IMR-90 (cell line): ENCODE measurements at regions not wholly inside any gene's neighbourhood (a gene's known extent, or its start where the extent isn't known, plus 50 kb on each side); places are given as distances from the start of the nearest gene placed in this dataset.

Experiments
- ATAC-seq: fragments of 200-7000 bp; cut with Tn5 transposase; 2 replicates; pipeline ENCODE4 v1.9.1; 2020; ENCODE audit warnings: low read depth, mild to moderate bottlenecking, moderate library complexity
- BruUV-seq: library from RNA; stranded (reverse); fragments of 400-500 nt; replicated peaks from 2 replicates; lab custom pipeline; 2021; lab: Mats Ljungman, UMichigan
- CTCF ChIA-PET: fragments of 300-600 bp; formaldehyde crosslinking; extraction: SDS; loops from one replicate; lab custom pipeline; 2021; ENCODE audit warnings: antibody characterized with exemption; lab: Yijun Ruan, JAX
- POLR2A ChIA-PET: fragments of 300-600 bp; sonication (Branson Sonifier 250); formaldehyde crosslinking; loops from one replicate; lab custom pipeline; 2022; ENCODE audit warnings: antibody characterized with exemption; ENCODE audit not compliant: unreplicated experiment; lab: Charles Lee
- DNase-seq: peaks from one replicate; pipeline ENCODE4 v3.0.0; 2013
- H2AFZ ChIP-seq: replicated peaks from 2 replicates; pipeline ENCODE3; 2013; ENCODE audit warnings: low read length, mild to moderate bottlenecking; ENCODE audit not compliant: poor library complexity
- H2AK5ac ChIP-seq: 2 replicates; pipeline ENCODE4 v1.6.1; 2013; ENCODE audit warnings: low read depth, low read length, inconsistent platforms
- H2AK9ac ChIP-seq: replicated peaks from 2 replicates; pipeline ENCODE3; 2013; ENCODE audit warnings: mild to moderate bottlenecking, low read depth, low read length, moderate library complexity; ENCODE audit not compliant: poor library complexity
- H2BK120ac ChIP-seq: 2 replicates; pipeline ENCODE4 v1.6.1; 2013; ENCODE audit warnings: low read depth, low read length, inconsistent platforms
- H2BK15ac ChIP-seq: 3 replicates; pipeline ENCODE4 v1.6.1; 2013; ENCODE audit warnings: low read depth, low read length, inconsistent platforms
- H2BK20ac ChIP-seq: 2 replicates; pipeline ENCODE4 v1.6.1; 2013; ENCODE audit warnings: low read depth, mild to moderate bottlenecking, inconsistent platforms, low read length, moderate library complexity
- H2BK5ac ChIP-seq: 2 replicates; pipeline ENCODE4 v1.6.1; 2013; ENCODE audit warnings: mild to moderate bottlenecking, low read depth, low read length, inconsistent platforms; ENCODE audit not compliant: poor library complexity, severe bottlenecking
- H3K14ac ChIP-seq: replicated peaks from 2 replicates; pipeline ENCODE4 v1.6.1; 2013; ENCODE audit warnings: low read depth, low read length, inconsistent platforms
- H3K18ac ChIP-seq: 2 replicates; pipeline ENCODE4 v1.6.1; 2013; ENCODE audit warnings: low read depth, low read length, control low read depth
- H3K23ac ChIP-seq: 2 replicates; pipeline ENCODE4 v1.6.1; 2013; ENCODE audit warnings: low read depth, low read length, inconsistent platforms
- H3K27ac ChIP-seq: 2 replicates; pipeline ENCODE4 v1.5.1; 2013; ENCODE audit warnings: mild to moderate bottlenecking, control low read depth, low read length; ENCODE audit not compliant: insufficient read depth
- H3K27me3 ChIP-seq: 2 replicates; pipeline ENCODE4 v1.6.1; 2013; ENCODE audit warnings: low read length; ENCODE audit not compliant: control insufficient read depth, insufficient read depth
- H3K36me3 ChIP-seq: 2 replicates; pipeline ENCODE4 v1.6.1; 2013; ENCODE audit warnings: low read length, mixed read lengths; ENCODE audit not compliant: control insufficient read depth, insufficient read depth
- H3K4ac ChIP-seq: 2 replicates; pipeline ENCODE4 v1.6.1; 2013; ENCODE audit warnings: low read depth, low read length, inconsistent platforms
- H3K4me1 ChIP-seq: 2 replicates; pipeline ENCODE4 v1.6.1; 2013; ENCODE audit warnings: low read length, mixed read lengths; ENCODE audit not compliant: control insufficient read depth, insufficient read depth
- H3K4me2 ChIP-seq: 2 replicates; pipeline ENCODE4 v1.6.1; 2013; ENCODE audit warnings: low read depth, mild to moderate bottlenecking, control low read depth, low read length, moderate library complexity
- H3K4me3 ChIP-seq: 2 replicates; pipeline ENCODE4 v1.5.1; 2013; ENCODE audit warnings: low read depth, mild to moderate bottlenecking, control low read depth, low read length, moderate library complexity; ENCODE audit not compliant: insufficient read depth
- H3K56ac ChIP-seq: 2 replicates; pipeline ENCODE4 v1.6.1; 2013; ENCODE audit warnings: low read length, inconsistent platforms; ENCODE audit not compliant: insufficient read depth; ENCODE audit errors: extremely low read depth
- H3K79me1 ChIP-seq, 2 experiments: 2 replicates each; pipeline ENCODE4 v1.6.1; 2013; ENCODE audit warnings: low read length in 2 of 2, inconsistent platforms in 1 of 2, low read depth in 1 of 2
- H3K9ac ChIP-seq: 2 replicates; pipeline ENCODE4 v1.6.1; 2013; ENCODE audit warnings: low read depth, low read length, control low read depth
- H3K9me1 ChIP-seq: 2 replicates; pipeline ENCODE4 v1.6.1; 2013; ENCODE audit warnings: low read length, inconsistent platforms; ENCODE audit not compliant: insufficient read depth
- H3K9me3 ChIP-seq: 2 replicates; pipeline ENCODE4 v1.6.1; 2013; ENCODE audit warnings: low read length; ENCODE audit not compliant: control insufficient read depth, insufficient read depth
- H4K20me1 ChIP-seq: 2 replicates; pipeline ENCODE4 v1.6.1; 2013; ENCODE audit warnings: low read length, inconsistent platforms; ENCODE audit not compliant: insufficient read depth
- H4K5ac ChIP-seq: 2 replicates; pipeline ENCODE4 v1.6.1; 2013; ENCODE audit warnings: mild to moderate bottlenecking, low read depth, low read length, control low read depth
- H4K8ac ChIP-seq, 2 experiments: 2 replicates each; pipeline ENCODE4 v1.6.1; 2013; ENCODE audit warnings: low read depth in 2 of 2, low read length in 2 of 2, control low read depth in 1 of 2, inconsistent platforms in 1 of 2
- H4K91ac ChIP-seq: 2 replicates; pipeline ENCODE4 v1.6.1; 2013; ENCODE audit warnings: low read depth, low read length, inconsistent platforms; ENCODE audit not compliant: insufficient read depth
- ELK1 ChIP-seq: fragments of 150-350 bp; IDR thresholded peaks from 2 replicates; pipeline ENCODE4 v1.6.1; 2016; ENCODE audit warnings: low read depth, mild to moderate bottlenecking, low read length, moderate library complexity, borderline replicate concordance
- MAFK ChIP-seq: IDR thresholded peaks from 2 replicates; pipeline ENCODE4 v1.6.1; 2012; ENCODE audit warnings: low read depth, low read length, improper control_type of control experiment
- MXI1 ChIP-seq: IDR thresholded peaks from 2 replicates; pipeline ENCODE4 v1.6.1; 2012; ENCODE audit warnings: low read depth, mild to moderate bottlenecking, low read length, moderate library complexity, borderline replicate concordance
- SMC3 ChIP-seq: fragments of 150-350 bp; IDR thresholded peaks from 2 replicates; pipeline ENCODE4 v1.6.1; 2016; ENCODE audit warnings: low read depth, mild to moderate bottlenecking, antibody characterized with exemption, low read length, moderate library complexity
- WGBS, 2 experiments: methylation state at CpG; one replicate each; pipeline versions ENCODE4 v1.1.5 to v1.1.7; 2013; ENCODE audit warnings: missing lambda C conversion rate in 2 of 2; ENCODE audit not compliant: insufficient read length in 1 of 2; ENCODE audit errors: extremely low coverage in 2 of 2; 5-methylcytosine and 5-hydroxymethylcytosine counted together
- dilution Hi-C: fragments of 300-500 bp; cut with HindIII; formaldehyde crosslinking; loops from one replicate; pipeline ENCODE4 v1.14.3; 2018; ENCODE audit warnings: low sequenced_read_pairs; ENCODE audit not compliant: unreplicated experiment
- in situ Hi-C: fragments of 300-500 bp; cut with MboI; formaldehyde crosslinking; loops from 3 replicates; pipeline ENCODE4 v1.14.3; 2019; ENCODE audit warnings: low sequenced_read_pairs, inconsistent platforms, mixed read lengths
- intact Hi-C: fragments of 100-400 bp; cut with micrococcal nuclease; formaldehyde crosslinking; loops from 2 replicates; pipeline ENCODE4 v1.10.0; 2022
- TF ChIP-seq, protein P1 (sequence below): conservative IDR thresholded peaks from 2 replicates; pipeline ENCODE4 v1.5.1; 2012; ENCODE audit warnings: mild to moderate bottlenecking, low read depth, low read length, improper control_type of control experiment

- in situ Hi-C loops = no loop called here
- WGBS, 2 experiments = 20% methylated on average over 1 of the region's 3 CpGs; no CpG with 5 or more reads in 1 of the 2 experiments
- Histone ChIP-seq H4K20me1 (no peaks in the 10 kb centered on the region), H3K56ac (no peak overlapping the region), H3K23ac (no peak overlapping the region), H3K27ac (no peak overlapping the region), H3K4me1 (no peaks in the 10 kb centered on the region), H4K91ac (no peak overlapping the region), H3K79me1 (no peaks in the 10 kb centered on the region), H2AFZ (no peak overlapping the region), H2BK15ac (no peak overlapping the region), H3K14ac (no peak overlapping the region), H3K4ac (no peak overlapping the region), H3K27me3 (peaks cover 11% of the 10 kb centered on the region), H2AK5ac (no peak overlapping the region), H2BK5ac (no peak overlapping the region), H3K9me1 (no peaks in the 10 kb centered on the region), H2AK9ac (no peak overlapping the region), H3K18ac (no peak overlapping the region), H2BK120ac (no peak overlapping the region), H3K9me3 (no peaks in the 10 kb centered on the region), H4K8ac (no peak overlapping the region), H3K36me3 (no peaks in the 10 kb centered on the region), H4K5ac (no peak overlapping the region), H3K4me2 (no peak overlapping the region), H3K9ac (no peak overlapping the region), H3K4me3 (no peak overlapping the region), H2BK20ac (no peak overlapping the region)
- TF ChIP-seq MAFK = no peak
- no peak for TF ChIP-seq MXI1
- TF ChIP-seq, protein P1, sequence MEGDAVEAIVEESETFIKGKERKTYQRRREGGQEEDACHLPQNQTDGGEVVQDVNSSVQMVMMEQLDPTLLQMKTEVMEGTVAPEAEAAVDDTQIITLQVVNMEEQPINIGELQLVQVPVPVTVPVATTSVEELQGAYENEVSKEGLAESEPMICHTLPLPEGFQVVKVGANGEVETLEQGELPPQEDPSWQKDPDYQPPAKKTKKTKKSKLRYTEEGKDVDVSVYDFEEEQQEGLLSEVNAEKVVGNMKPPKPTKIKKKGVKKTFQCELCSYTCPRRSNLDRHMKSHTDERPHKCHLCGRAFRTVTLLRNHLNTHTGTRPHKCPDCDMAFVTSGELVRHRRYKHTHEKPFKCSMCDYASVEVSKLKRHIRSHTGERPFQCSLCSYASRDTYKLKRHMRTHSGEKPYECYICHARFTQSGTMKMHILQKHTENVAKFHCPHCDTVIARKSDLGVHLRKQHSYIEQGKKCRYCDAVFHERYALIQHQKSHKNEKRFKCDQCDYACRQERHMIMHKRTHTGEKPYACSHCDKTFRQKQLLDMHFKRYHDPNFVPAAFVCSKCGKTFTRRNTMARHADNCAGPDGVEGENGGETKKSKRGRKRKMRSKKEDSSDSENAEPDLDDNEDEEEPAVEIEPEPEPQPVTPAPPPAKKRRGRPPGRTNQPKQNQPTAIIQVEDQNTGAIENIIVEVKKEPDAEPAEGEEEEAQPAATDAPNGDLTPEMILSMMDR = no peak
- TF ChIP-seq ELK1 = no peak
- TF ChIP-seq SMC3 = no peak
- dilution Hi-C loops = no loop called here
- ChIA-PET POLR2A (no interaction called here), CTCF (no interaction called here)
- ATAC-seq (no peak), DNase-seq (no peak)
- intact Hi-C loops = no loop called here
- no TSS peak for BruUV-seq
These were observed 50.1 kb upstream of the ADRB1 start for GRCh38 chr10:113993489-113993991.
